ENCODE measurements at regions not wholly inside any gene's neighbourhood (a gene's known extent, or its start where the extent isn't known, plus 50 kb on each side); places are given as distances from the start of the nearest gene placed in this dataset.

DNA sequence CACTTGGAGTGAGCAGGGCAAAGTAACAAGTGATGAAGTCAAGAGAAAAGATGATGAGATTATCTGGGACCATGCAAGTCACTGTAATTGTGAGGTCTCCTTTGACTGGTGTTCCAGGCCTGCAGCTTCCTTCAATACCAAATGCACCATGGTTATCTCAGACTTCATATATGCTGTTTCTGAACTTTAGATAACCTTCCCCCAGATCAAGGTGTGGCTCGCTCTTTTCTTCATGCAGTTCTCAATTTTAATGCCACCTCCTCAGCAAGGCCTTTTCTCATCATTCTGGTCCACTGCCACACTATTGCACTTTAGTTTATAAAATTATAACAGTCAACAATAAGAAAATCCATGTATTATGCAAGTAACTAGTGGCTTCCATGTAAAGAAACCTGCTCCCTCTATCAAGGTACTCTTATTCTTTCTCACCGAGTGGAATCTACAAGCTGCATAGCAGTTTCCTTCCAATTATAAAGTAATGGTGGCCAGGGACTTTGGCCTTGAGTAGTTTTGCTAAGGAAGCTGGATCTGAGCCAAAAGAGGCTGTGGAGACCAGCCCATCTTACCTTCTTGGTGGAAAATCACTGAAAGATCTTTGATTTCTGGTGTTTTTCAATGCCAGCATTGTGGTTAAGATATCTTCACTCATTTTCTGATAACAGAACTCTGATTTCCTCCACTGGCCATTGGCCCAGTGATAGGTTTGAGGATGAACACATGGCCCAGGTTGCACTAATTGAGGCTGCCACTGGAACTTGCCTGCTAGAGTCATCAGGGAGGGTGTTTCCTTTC is 113.6 kb downstream of the KCNE4 start:
- no peak overlapping the region for H3K4me2 ChIP-seq (ENCODE audit: low read length)
- H3K4me1 ChIP-seq (ENCODE audit: low read length) = peaks cover 9% of the 10 kb centered on the region
- no peak overlapping the region for H3K27ac ChIP-seq (ENCODE audit: low read length)
- no peak overlapping the region for H3K9ac ChIP-seq (ENCODE audit: low read length)
- no peak overlapping the region for H2AFZ ChIP-seq (ENCODE audit: low read depth, low read length)
- no peaks in the 10 kb centered on the region for H3K27me3 ChIP-seq (ENCODE audit: low read depth, low read length)
- no peaks in the 10 kb centered on the region for H3K79me2 ChIP-seq (ENCODE audit: low read length)
- H3K4me3 ChIP-seq (ENCODE audit: low read length) = no peak overlapping the region
- H3K36me3 ChIP-seq (replicated peaks; ENCODE audit: low read depth, low read length) = no peaks in the 10 kb centered on the region
- TF ChIP-seq, protein P1, sequence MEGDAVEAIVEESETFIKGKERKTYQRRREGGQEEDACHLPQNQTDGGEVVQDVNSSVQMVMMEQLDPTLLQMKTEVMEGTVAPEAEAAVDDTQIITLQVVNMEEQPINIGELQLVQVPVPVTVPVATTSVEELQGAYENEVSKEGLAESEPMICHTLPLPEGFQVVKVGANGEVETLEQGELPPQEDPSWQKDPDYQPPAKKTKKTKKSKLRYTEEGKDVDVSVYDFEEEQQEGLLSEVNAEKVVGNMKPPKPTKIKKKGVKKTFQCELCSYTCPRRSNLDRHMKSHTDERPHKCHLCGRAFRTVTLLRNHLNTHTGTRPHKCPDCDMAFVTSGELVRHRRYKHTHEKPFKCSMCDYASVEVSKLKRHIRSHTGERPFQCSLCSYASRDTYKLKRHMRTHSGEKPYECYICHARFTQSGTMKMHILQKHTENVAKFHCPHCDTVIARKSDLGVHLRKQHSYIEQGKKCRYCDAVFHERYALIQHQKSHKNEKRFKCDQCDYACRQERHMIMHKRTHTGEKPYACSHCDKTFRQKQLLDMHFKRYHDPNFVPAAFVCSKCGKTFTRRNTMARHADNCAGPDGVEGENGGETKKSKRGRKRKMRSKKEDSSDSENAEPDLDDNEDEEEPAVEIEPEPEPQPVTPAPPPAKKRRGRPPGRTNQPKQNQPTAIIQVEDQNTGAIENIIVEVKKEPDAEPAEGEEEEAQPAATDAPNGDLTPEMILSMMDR (IDR thresholded peaks at IDR 0.05; ENCODE audit: low read depth, low read length) = no peak
- TF ChIP-seq EZH2phosphoT487 (IDR thresholded peaks at IDR 0.05; ENCODE audit: low read depth) = no peak
- H4K20me1 ChIP-seq (ENCODE audit: insufficient read depth, low read length) = no peaks in the 10 kb centered on the region
- no peaks in the 10 kb centered on the region; the same call in 1 of the 2 replicates for H3K9me3 ChIP-seq (ENCODE audit: insufficient read depth, low read length)

DNA sequence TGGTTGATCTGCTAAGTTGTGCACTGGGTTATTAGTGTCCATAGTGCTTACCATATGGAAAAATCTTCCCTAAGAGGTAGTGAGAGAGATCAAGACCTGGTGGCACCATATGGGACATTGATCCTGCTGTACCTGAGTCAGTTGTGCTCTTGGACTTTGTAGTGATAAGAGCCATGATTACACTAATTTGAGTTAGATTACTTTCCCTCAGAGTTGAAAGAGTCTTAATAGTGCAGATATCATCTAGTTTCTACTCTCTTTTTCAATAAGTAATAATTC is 114.2 kb downstream of the KCNE4 start:
- Histone ChIP-seq H3K4me3 (ENCODE audit: low read length) (no peak overlapping the region), H2AFZ (ENCODE audit: low read depth, low read length) (no peak overlapping the region), H3K9me3 (ENCODE audit: insufficient read depth, low read length) (no peaks in the 10 kb centered on the region; the same call in 1 of the 2 replicates), H3K9ac (ENCODE audit: low read length) (no peak overlapping the region), H4K20me1 (ENCODE audit: insufficient read depth, low read length) (no peaks in the 10 kb centered on the region), H3K4me2 (ENCODE audit: low read length) (no peak overlapping the region), H3K36me3 (replicated peaks; ENCODE audit: low read depth, low read length) (no peaks in the 10 kb centered on the region), H3K4me1 (ENCODE audit: low read length) (peaks cover 9% of the 10 kb centered on the region), H3K27ac (ENCODE audit: low read length) (no peak overlapping the region), H3K27me3 (ENCODE audit: low read depth, low read length) (no peaks in the 10 kb centered on the region), H3K79me2 (ENCODE audit: low read length) (no peaks in the 10 kb centered on the region)
- no peak for TF ChIP-seq EZH2phosphoT487 (IDR thresholded peaks at IDR 0.05; ENCODE audit: low read depth)
- TF ChIP-seq, protein P1 (IDR thresholded peaks at IDR 0.05; ENCODE audit: low read depth, low read length) = no peak

DNA sequence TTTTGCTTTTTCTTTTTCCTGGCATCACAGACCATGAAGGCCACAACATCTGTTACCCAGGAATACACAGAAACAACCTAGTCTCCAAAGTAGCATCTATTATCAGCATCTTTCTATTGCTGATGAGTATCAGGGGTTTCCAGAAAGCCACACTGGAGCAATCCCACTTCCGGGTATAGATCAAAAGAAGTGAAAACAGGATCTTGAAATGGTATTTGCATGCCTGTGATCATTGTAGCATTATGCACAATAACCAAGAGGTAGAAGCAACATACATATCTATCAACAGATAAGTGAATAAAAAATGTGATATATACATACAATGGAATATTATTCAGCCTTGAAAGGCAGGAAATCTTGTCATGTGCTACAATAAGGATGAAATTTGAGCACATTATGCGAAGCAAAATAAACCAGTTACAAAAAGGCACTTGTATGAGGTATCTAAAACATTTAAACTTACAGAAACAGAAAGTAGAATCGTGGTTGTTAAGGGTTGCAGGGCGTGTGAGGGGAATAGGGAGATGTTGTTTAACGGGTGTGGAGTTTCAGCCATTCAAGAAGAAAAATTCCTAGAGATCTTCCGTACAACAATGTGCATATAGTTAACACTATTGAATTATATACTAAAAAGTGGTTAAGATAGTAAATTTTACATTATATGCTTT is 115.1 kb downstream of the KCNE4 start:
- no peak overlapping the region for H3K27ac ChIP-seq (ENCODE audit: low read length)
- no peaks in the 10 kb centered on the region for H3K79me2 ChIP-seq (ENCODE audit: low read length)
- no peak overlapping the region for H3K4me3 ChIP-seq (ENCODE audit: low read length)
- H3K27me3 ChIP-seq (ENCODE audit: low read depth, low read length) = no peaks in the 10 kb centered on the region
- peaks cover 9% of the 10 kb centered on the region for H3K4me1 ChIP-seq (ENCODE audit: low read length)
- no peak for TF ChIP-seq EZH2phosphoT487 (IDR thresholded peaks at IDR 0.05; ENCODE audit: low read depth)
- TF ChIP-seq, protein P1 (IDR thresholded peaks at IDR 0.05; ENCODE audit: low read depth, low read length) = no peak
- peak overlapping the region; percentile 7; the same call in 1 of the 2 replicates for H3K4me2 ChIP-seq (ENCODE audit: low read length)
- no peak overlapping the region for H3K9ac ChIP-seq (ENCODE audit: low read length)
- H3K36me3 ChIP-seq (replicated peaks; ENCODE audit: low read depth, low read length) = no peaks in the 10 kb centered on the region
- H3K9me3 ChIP-seq (ENCODE audit: insufficient read depth, low read length) = no peaks in the 10 kb centered on the region; the same call in 1 of the 2 replicates
- H4K20me1 ChIP-seq (ENCODE audit: insufficient read depth, low read length) = no peaks in the 10 kb centered on the region
- no peak overlapping the region for H2AFZ ChIP-seq (ENCODE audit: low read depth, low read length)

DNA sequence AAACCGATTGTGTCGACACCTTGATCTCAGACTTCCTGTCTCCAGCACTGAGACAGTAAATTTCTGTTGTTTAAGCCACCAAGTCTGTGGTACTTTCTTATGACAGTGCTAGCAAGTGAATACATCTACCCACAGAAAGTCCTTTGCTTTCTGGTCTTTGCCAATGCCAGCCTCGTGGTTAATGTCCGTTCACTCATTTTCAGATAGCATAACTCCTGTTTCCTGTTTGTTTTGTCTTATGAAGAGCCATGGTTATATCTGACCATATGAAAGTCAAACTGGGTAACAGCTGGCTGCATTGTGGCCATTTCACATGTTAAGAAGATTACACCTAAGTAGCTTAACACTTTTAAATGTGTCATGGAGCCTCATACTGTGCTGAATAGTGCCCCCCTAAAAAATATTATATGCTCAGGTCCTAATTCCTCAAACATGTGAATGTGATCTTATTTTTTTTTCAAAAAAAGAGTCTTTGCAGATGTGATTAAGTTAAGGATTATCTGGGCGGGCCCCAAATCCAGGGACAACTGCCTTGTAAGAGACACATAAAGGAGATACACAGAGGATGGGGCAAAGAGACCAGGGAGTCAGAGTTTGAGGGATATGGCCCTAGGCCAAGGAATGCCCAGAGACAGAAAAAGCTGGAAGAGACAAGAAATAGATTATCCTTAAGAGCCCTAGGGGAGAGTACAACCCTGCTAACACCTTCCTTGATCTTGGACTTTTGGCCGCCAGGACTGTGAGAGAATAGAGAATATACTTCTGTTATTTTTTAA is 118.0 kb downstream of the KCNE4 start:
- Histone ChIP-seq H2AFZ (ENCODE audit: low read depth, low read length) (no peak overlapping the region), H3K27ac (ENCODE audit: low read length) (no peak overlapping the region), H4K20me1 (ENCODE audit: insufficient read depth, low read length) (no peaks in the 10 kb centered on the region), H3K4me2 (ENCODE audit: low read length) (no peak overlapping the region), H3K4me3 (ENCODE audit: low read length) (no peak overlapping the region), H3K9me3 (ENCODE audit: insufficient read depth, low read length) (no peaks in the 10 kb centered on the region; the same call in 1 of the 2 replicates), H3K4me1 (ENCODE audit: low read length) (peaks cover 9% of the 10 kb centered on the region), H3K36me3 (replicated peaks; ENCODE audit: low read depth, low read length) (no peaks in the 10 kb centered on the region), H3K27me3 (ENCODE audit: low read depth, low read length) (no peaks in the 10 kb centered on the region), H3K79me2 (ENCODE audit: low read length) (no peaks in the 10 kb centered on the region), H3K9ac (ENCODE audit: low read length) (no peak overlapping the region)
- TF ChIP-seq, protein P1 (IDR thresholded peaks at IDR 0.05; ENCODE audit: low read depth, low read length) = no peak
- no peak for TF ChIP-seq EZH2phosphoT487 (IDR thresholded peaks at IDR 0.05; ENCODE audit: low read depth)

Measured in OCI-LY3 (cell line).